Astrocyte (in vitro differentiated cells and primary cell): ENCODE measurements at regions not wholly inside any gene's neighbourhood (a gene's known extent, or its start where the extent isn't known, plus 50 kb on each side); places are given as distances from the start of the nearest gene placed in this dataset.

Experiments
- CTCF ChIP-seq: IDR thresholded peaks from 2 replicates; pipeline ENCODE4 v1.5.1; 2011; ENCODE audit warnings: low read depth, mild to moderate bottlenecking, inconsistent platforms, low read length, moderate library complexity; ENCODE audit not compliant: insufficient read depth
- EZH2 ChIP-seq: IDR thresholded peaks from 2 replicates; pipeline ENCODE4 v1.6.1; 2012; ENCODE audit warnings: mild to moderate bottlenecking, low read length, inconsistent platforms; ENCODE audit not compliant: insufficient read depth

- TF ChIP-seq CTCF, result no peak
- TF ChIP-seq EZH2, result no peak
These were observed 153.0 kb upstream of the ID2 start for GRCh38 chr2:8528863-8529262.
